Brain microvascular endothelial cell (primary cell): ENCODE measurements at regions not wholly inside any gene's neighbourhood (a gene's known extent, or its start where the extent isn't known, plus 50 kb on each side); places are given as distances from the start of the nearest gene placed in this dataset.

Experiments used
- DNase-seq: peaks from one replicate; pipeline ENCODE4 v3.0.0-alpha.2; 2020
- H3K27ac ChIP-seq: fragments of 250-450 bp; sonication (Bioruptor Pico); 2 replicates; pipeline ENCODE4 v1.5.1; 2020; ENCODE audit warnings: mild to moderate bottlenecking, moderate library complexity
- H3K27me3 ChIP-seq: fragments of 250-450 bp; sonication (Bioruptor Pico); replicated peaks from 2 replicates; pipeline ENCODE4 v1.5.1; 2020; ENCODE audit warnings: mild to moderate bottlenecking
- H3K36me3 ChIP-seq: fragments of 250-450 bp; sonication (Bioruptor Pico); replicated peaks from 2 replicates; pipeline ENCODE4 v1.5.1; 2020; ENCODE audit warnings: mild to moderate bottlenecking
- H3K4me3 ChIP-seq: 2 replicates; pipeline ENCODE4 v1.5.1; 2011; ENCODE audit warnings: low read depth, mild to moderate bottlenecking, control low read depth, low read length, moderate library complexity
- CTCF ChIP-seq: IDR thresholded peaks from 2 replicates; pipeline ENCODE4 v1.5.1; 2011; ENCODE audit warnings: low read depth, mild to moderate bottlenecking, moderate library complexity, low read length, control low read depth, inconsistent platforms; ENCODE audit errors: missing control alignments
- in situ Hi-C: cut with HindIII; loops from 2 replicates; pipeline ENCODE4 v1.10.0; 2017; ENCODE audit warnings: low sequenced_read_pairs, low pct_ligation_motif_present

GRCh38 chr17:13977837-13978236 is 91.5 kb upstream of the COX10 start:
- Histone ChIP-seq H3K36me3 (no peaks in the 10 kb centered on the region), H3K27ac (no peak overlapping the region), H3K4me3 (no peak overlapping the region), H3K27me3 (no peaks in the 10 kb centered on the region)
- no peak for TF ChIP-seq CTCF
- in situ Hi-C loops, result no loop called here
- no peak for DNase-seq

GRCh38 chr17:13978478-13978877 is 90.8 kb upstream of the COX10 start:
- Histone ChIP-seq H3K27me3 (no peaks in the 10 kb centered on the region), H3K36me3 (no peaks in the 10 kb centered on the region), H3K4me3 (no peak overlapping the region), H3K27ac (no peak overlapping the region)
- DNase-seq, result no peak
- in situ Hi-C loops, result no loop called here
- no peak for TF ChIP-seq CTCF

GRCh38 chr17:13981881-13982280 is 87.4 kb upstream of the COX10 start:
- no peak for TF ChIP-seq CTCF
- no peak overlapping the region for H3K4me3 ChIP-seq
- no peak overlapping the region for H3K27ac ChIP-seq
- in situ Hi-C loops, result no loop called here
- no peaks in the 10 kb centered on the region for H3K27me3 ChIP-seq
- no peaks in the 10 kb centered on the region for H3K36me3 ChIP-seq
- DNase-seq, result peak; percentile 26

DNA sequence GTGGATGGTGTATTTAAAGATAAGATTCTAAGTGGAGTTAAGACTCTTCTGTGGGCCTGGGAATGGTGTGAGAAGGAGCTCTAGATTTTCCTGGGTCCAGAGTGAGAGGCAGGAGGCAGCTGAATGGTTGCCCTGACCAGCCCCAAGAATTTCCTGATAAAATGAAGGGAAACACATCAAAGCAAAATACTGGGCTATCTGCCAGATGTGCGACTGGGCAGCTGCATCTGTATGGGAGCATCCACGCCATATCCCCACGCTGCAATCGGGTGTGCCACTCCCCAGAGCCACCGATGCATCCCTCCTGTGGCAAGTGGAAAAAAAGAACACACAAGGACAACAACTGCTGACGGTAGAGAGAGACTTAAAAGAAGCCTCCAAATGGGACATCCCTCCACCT is 84.3 kb upstream of the COX10 start:
- TF ChIP-seq CTCF, result no peak
- H3K27me3 ChIP-seq, result no peaks in the 10 kb centered on the region
- in situ Hi-C loops, result no loop called here
- DNase-seq, result no peak
- no peak overlapping the region for H3K27ac ChIP-seq
- no peak overlapping the region for H3K4me3 ChIP-seq
- no peaks in the 10 kb centered on the region for H3K36me3 ChIP-seq

- H3K27me3 ChIP-seq, result no peaks in the 10 kb centered on the region
- in situ Hi-C loops, result no loop called here
- no peaks in the 10 kb centered on the region for H3K36me3 ChIP-seq
- H3K4me3 ChIP-seq, result no peak overlapping the region
- no peak for DNase-seq
- no peak for TF ChIP-seq CTCF
- no peak overlapping the region for H3K27ac ChIP-seq
Observed at GRCh38 chr17:13986855-13987254, 82.4 kb upstream of the COX10 start.

GRCh38 chr17:13989138-13989537 is 80.2 kb upstream of the COX10 start:
- in situ Hi-C loops, result no loop called here
- Histone ChIP-seq H3K27ac (no peak overlapping the region), H3K4me3 (no peak overlapping the region), H3K36me3 (no peaks in the 10 kb centered on the region), H3K27me3 (no peaks in the 10 kb centered on the region)
- no peak for DNase-seq
- TF ChIP-seq CTCF, result no peak
